Neutrophil (primary cell): ENCODE measurements at regions not wholly inside any gene's neighbourhood (a gene's known extent, or its start where the extent isn't known, plus 50 kb on each side); places are given as distances from the start of the nearest gene placed in this dataset.

Experiments used
- H3K27ac ChIP-seq: fragments of 200-600 bp; sonication (generic); 2 replicates; pipeline ENCODE4 v1.5.1; 2016; ENCODE audit warnings: mild to moderate bottlenecking, moderate library complexity
- H3K27me3 ChIP-seq: fragments of 200-600 bp; sonication (generic); 2 replicates; pipeline ENCODE4 v1.6.0; 2016; ENCODE audit warnings: mild to moderate bottlenecking
- H3K36me3 ChIP-seq: fragments of 200-600 bp; sonication (generic); 2 replicates; pipeline ENCODE4 v1.5.1; 2017
- H3K4me1 ChIP-seq, 2 experiments: fragments of 200-600 bp in 1 of 2; sonication (generic) in 1 of 2; 1 replicate in 1 of 2; 2 replicates in 1 of 2; pipeline versions ENCODE4 v1.5.1 to v1.6.1; 2013 to 2016; ENCODE audit warnings: low read depth in 1 of 2, low read length in 1 of 2, mild to moderate bottlenecking in 1 of 2, moderate library complexity in 1 of 2; ENCODE audit not compliant: control insufficient read depth in 1 of 2, insufficient read depth in 1 of 2
- H3K4me3 ChIP-seq, 2 experiments: fragments of 200-600 bp in 1 of 2; sonication (generic) in 1 of 2; 1 replicate in 1 of 2; 2 replicates in 1 of 2; pipeline ENCODE4 v1.5.1; 2013 to 2016; ENCODE audit warnings: low read depth in 1 of 2, low read length in 1 of 2, mild to moderate bottlenecking in 1 of 2, moderate library complexity in 1 of 2
- H3K9me3 ChIP-seq: fragments of 200-600 bp; sonication (generic); 2 replicates; pipeline ENCODE4 v1.5.1; 2016
- CTCF ChIP-seq: fragments of 200-600 bp; sonication (generic); IDR thresholded peaks from 2 replicates; pipeline ENCODE4 v1.5.1; 2016; ENCODE audit warnings: antibody characterized with exemption

- H3K27ac ChIP-seq, result no peak overlapping the region
- H3K4me1 ChIP-seq, result no peaks in the 10 kb centered on the region
- H3K27me3 ChIP-seq, result no peaks in the 10 kb centered on the region
- no peaks in the 10 kb centered on the region for H3K36me3 ChIP-seq
- H3K4me3 ChIP-seq, result no peak overlapping the region
- no peaks in the 10 kb centered on the region for H3K9me3 ChIP-seq
- no peak for TF ChIP-seq CTCF
Measured at GRCh38 chr5:158135682-158136179, 276.8 kb upstream of the CLINT1 start.

DNA sequence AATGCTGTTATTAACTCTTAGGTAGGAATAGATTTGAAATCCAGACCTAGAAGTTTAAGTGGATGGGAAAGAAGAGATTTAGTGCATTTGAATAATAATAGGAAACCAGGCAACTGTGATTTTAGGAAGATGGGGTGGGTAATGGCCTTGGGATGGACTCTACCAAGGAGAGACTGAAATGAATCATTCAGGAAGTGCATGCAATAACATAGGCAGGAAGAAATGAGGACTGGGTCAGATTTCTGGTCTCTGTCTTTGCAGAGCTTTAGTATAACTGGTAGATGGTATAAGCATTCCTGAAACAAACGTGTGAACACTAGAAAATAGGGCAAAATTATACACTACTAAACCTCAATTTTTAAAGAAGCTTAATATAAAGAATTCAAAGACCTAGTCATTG, 274.4 kb upstream of the CLINT1 start:
- H3K9me3 ChIP-seq, result no peaks in the 10 kb centered on the region
- no peaks in the 10 kb centered on the region for H3K36me3 ChIP-seq
- H3K4me3 ChIP-seq, result no peak overlapping the region
- TF ChIP-seq CTCF, result no peak
- no peaks in the 10 kb centered on the region for H3K27me3 ChIP-seq
- no peak overlapping the region for H3K27ac ChIP-seq
- H3K4me1 ChIP-seq, result no peaks in the 10 kb centered on the region

GRCh38 chr5:158127536-158127935, 268.6 kb upstream of the CLINT1 start:
- Histone ChIP-seq H3K27me3 (no peaks in the 10 kb centered on the region), H3K9me3 (no peaks in the 10 kb centered on the region), H3K27ac (no peak overlapping the region), H3K4me3 (no peak overlapping the region), H3K36me3 (no peaks in the 10 kb centered on the region), H3K4me1 (no peaks in the 10 kb centered on the region)
- no peak for TF ChIP-seq CTCF

DNA sequence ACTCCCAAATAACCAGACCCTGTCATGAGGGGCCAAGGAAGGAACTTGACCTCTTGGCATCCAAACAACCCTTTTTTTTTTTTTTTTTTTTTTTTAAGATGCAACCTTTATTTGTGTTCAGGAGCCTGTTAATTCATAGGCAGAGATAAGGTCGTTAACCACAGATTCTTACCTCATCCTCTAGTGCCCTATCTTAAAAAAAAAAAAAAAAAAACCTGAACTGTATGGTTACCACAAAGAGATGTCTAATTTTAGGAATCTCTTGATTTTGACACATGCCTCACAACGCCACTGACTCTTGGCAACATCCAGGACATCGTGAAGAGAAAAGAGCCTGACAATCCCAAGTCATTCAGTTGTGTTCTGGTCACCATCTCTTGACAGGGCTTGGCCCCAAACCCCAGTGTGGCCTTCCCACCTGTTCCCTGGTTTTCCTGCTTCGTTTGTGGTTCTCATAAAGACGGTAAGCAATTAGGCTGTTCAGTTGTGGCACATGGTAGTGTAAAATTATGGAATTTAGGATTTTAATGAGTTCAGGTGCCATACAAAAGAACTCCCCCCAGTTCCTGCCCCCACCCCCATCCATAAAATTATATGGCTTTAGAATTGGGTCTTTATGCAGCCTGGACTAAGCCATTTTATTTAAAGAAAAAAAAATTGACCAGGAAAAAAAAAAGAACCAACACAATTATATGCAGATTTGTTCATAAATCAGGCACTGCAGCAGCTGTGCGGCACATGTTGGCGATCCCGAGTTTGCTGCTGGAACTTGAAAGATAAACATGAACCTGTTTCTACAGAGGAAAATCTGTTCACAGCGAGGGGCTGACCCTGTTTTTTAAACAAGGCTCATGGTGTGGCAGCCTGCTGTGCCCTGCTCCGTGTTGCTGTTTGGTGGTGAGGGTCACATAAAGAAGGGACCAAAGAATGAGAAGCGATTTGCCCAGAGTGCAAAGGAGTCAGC, 267.8 kb upstream of the CLINT1 start:
- peaks cover 0 to under 1% of the 10 kb centered on the region in 2 experiments for H3K4me1 ChIP-seq
- no peak overlapping the region for H3K4me3 ChIP-seq
- no peaks in the 10 kb centered on the region for H3K9me3 ChIP-seq
- H3K36me3 ChIP-seq, result no peaks in the 10 kb centered on the region
- no peaks in the 10 kb centered on the region for H3K27me3 ChIP-seq
- TF ChIP-seq CTCF, result no peak
- H3K27ac ChIP-seq, result no peak overlapping the region

- no peak overlapping the region for H3K4me3 ChIP-seq
- no peak overlapping the region for H3K27ac ChIP-seq
- TF ChIP-seq CTCF, result no peak
- no peaks in the 10 kb centered on the region for H3K27me3 ChIP-seq
- no peaks in the 10 kb centered on the region for H3K36me3 ChIP-seq
- H3K9me3 ChIP-seq, result no peaks in the 10 kb centered on the region
- H3K4me1 ChIP-seq, result peaks cover 5 to 17% of the 10 kb centered on the region in 2 experiments
Measured at GRCh38 chr5:158124606-158125316, 265.8 kb upstream of the CLINT1 start.
